ENCODE measurements at regions not wholly inside any gene's neighbourhood (a gene's known extent, or its start where the extent isn't known, plus 50 kb on each side); places are given as distances from the start of the nearest gene placed in this dataset.

DNA sequence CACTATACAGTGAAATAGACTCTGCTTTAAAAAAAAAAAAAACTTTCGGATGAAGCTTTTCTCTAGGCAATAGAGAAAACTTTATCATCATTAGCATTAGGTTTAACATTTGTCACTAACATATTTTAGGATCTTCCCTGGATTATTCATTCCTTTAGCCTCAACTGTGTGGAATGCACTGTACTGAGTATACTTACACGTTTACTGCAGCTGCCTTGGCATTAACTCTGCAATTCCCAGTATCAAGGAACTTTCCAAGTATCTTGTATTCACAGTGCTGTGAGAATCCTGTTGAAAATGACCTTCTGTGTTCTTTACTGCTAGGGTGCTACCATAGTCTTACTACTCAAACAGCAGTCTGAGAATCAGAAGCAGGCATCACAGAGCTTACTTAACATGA, 328.2 kb upstream of the COL3A1 start:
- Mint-ChIP-seq H3K4me1 (ENCODE audit: low read depth) (no peaks in the 10 kb centered on the region), H3K27me3 (no peaks in the 10 kb centered on the region), H3K36me3 (ENCODE audit: low read depth) (no peaks in the 10 kb centered on the region), H3K4me3 (no peak overlapping the region), H3K9me3 (peaks cover 9% of the 10 kb centered on the region), H3K27ac (no peak overlapping the region)

DNA sequence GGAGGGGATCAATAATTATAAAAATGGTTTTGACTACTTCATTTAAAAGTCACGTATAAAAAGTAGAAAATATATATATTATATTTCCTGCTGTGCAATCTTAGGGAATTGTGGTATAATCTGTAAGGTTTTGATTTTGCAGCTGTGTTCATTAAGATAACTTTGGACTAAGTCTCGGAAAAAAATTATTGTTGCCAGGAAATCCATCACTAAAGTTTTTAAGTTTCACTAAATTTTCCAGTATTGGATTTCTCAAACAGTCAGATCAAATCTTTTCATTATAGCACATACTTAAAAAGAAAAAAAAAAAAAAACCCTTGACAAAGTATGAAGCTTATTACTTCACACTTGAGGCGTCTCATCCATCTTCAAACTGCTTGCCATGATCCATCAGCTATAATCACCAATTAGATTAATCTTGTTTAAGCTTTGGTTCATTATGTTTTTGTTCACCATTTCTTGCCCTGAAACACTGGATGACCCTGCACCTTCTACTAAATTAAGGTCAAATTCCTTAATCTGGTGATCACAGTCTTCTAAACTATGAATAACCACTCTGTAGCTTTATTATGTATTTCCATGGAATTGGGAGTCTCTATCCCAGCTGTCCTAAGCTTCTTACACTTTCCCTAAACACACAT, 326.6 kb upstream of the COL3A1 start:
- Mint-ChIP-seq H3K36me3 (ENCODE audit: low read depth) (no peaks in the 10 kb centered on the region), H3K27ac (no peak overlapping the region), H3K27me3 (no peaks in the 10 kb centered on the region), H3K4me3 (no peak overlapping the region), H3K4me1 (ENCODE audit: low read depth) (no peaks in the 10 kb centered on the region), H3K9me3 (peaks cover 9% of the 10 kb centered on the region)

DNA sequence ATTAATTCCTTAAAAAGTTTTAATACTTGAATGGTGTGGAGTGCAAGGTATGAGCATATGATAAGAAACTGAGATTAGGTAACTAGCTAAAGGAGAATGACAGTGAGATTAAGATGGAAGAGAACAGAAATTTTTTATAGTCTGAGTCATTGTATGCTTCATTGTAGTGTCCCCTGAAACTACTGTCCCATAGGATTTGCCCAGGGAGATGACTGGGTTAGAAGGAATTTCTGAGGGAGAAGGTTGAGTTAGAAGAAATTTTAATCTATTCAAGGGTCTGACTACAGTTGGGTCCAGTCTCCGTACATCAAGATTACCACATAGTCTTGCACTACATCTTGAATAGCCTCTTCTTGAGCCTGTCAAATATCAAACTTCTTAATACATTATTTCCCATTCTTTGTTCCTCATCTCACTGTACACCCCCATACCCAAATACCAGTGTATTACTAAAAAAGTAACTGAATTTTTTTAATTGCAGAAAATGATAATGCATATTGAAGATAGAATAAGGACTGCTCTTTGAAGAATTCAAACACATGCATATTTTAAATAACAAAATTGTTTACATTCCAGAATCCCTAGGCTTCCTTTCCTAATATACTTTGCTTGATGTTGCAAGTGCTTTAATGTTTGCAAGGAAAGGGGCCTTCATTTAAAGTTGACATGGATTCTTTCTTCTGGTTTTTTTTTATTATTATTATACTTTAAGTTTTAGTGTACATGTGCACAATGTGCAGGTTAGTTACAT, 314.3 kb upstream of the COL3A1 start:
- Mint-ChIP-seq H3K4me3 (no peak overlapping the region), H3K27me3 (no peaks in the 10 kb centered on the region), H3K4me1 (ENCODE audit: low read depth) (no peaks in the 10 kb centered on the region), H3K9me3 (peaks cover 3% of the 10 kb centered on the region), H3K27ac (no peak overlapping the region), H3K36me3 (ENCODE audit: low read depth) (no peaks in the 10 kb centered on the region)

DNA sequence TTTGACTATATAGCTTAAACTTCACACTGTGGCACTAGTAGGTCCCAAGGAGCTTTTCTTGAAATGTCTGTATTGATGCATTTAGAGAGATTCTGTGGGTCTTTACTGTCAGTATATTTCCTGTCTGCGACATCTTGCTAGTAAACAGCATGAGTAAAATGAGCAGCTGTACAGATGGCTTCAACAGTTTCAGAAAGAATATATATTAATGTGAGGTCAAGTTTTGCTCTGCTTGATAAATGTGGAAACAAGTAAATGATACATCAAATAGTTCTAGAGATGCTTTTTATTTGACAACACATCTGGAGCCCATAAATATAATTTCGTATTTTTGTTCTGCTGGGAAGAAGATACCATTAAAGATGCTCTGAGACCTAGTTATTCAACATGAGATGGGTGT, 310.9 kb upstream of the COL3A1 start:
- no peaks in the 10 kb centered on the region for H3K36me3 Mint-ChIP-seq (ENCODE audit: low read depth)
- H3K27me3 Mint-ChIP-seq: no peaks in the 10 kb centered on the region
- peaks cover 3% of the 10 kb centered on the region for H3K9me3 Mint-ChIP-seq
- no peak overlapping the region for H3K27ac Mint-ChIP-seq
- no peak overlapping the region for H3K4me3 Mint-ChIP-seq
- no peaks in the 10 kb centered on the region for H3K4me1 Mint-ChIP-seq (ENCODE audit: low read depth)

DNA sequence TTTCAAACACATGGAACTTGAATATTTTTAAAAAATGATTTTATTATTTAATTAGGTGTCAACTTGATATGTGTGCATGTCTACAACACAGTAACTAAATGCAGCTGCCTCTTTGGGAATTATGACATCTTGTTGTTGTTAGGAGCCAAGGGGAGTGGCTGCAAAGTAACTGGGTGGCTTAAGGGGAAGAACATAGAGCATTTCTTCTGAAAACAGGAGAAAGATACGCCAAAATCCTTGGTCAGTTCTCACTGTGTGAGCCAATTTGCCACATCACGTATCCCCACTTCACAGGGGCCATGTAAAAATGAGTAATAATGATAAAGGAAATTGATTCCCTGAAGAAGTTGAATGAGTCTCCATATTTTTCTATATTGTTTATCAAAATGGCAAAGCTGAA, 309.8 kb upstream of the COL3A1 start:
- H3K9me3 Mint-ChIP-seq: peaks cover 3% of the 10 kb centered on the region
- H3K4me3 Mint-ChIP-seq: no peak overlapping the region
- no peaks in the 10 kb centered on the region for H3K36me3 Mint-ChIP-seq (ENCODE audit: low read depth)
- no peak overlapping the region for H3K27ac Mint-ChIP-seq
- no peaks in the 10 kb centered on the region for H3K4me1 Mint-ChIP-seq (ENCODE audit: low read depth)
- H3K27me3 Mint-ChIP-seq: no peaks in the 10 kb centered on the region

DNA sequence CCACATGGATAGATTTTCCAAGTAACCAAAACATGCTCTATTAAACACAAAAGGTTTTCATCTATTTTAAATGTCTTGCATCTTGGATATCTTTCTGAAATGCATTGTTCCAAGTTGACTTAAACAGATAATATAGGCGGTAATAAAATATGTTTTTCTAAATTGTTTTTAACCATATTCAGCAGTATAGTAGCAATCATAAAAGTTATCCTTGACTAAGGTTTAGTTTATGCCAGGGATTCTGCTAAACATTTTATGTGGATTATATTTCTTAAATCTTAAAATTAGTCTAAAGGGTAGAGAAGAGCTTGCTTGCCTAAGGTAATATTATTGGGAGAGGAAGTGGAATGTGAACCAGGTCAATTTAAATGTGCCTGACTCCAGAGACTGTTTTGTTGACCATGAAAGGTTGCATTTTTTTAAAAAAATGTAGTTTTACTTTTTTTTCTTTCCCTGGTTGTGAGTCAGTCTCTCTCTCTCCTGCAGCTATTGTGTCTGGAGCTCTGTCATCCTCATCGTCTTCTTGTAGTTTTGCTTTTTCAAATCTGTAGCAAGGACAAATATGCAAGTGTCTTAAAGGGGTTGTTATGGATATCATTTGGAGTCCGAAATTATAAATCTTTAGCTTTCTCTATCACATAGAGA, 309.1 kb upstream of the COL3A1 start:
- Mint-ChIP-seq H3K4me3 (no peak overlapping the region), H3K36me3 (ENCODE audit: low read depth) (no peaks in the 10 kb centered on the region), H3K4me1 (ENCODE audit: low read depth) (no peaks in the 10 kb centered on the region), H3K9me3 (peaks cover 3% of the 10 kb centered on the region), H3K27ac (no peak overlapping the region), H3K27me3 (no peaks in the 10 kb centered on the region)

DNA sequence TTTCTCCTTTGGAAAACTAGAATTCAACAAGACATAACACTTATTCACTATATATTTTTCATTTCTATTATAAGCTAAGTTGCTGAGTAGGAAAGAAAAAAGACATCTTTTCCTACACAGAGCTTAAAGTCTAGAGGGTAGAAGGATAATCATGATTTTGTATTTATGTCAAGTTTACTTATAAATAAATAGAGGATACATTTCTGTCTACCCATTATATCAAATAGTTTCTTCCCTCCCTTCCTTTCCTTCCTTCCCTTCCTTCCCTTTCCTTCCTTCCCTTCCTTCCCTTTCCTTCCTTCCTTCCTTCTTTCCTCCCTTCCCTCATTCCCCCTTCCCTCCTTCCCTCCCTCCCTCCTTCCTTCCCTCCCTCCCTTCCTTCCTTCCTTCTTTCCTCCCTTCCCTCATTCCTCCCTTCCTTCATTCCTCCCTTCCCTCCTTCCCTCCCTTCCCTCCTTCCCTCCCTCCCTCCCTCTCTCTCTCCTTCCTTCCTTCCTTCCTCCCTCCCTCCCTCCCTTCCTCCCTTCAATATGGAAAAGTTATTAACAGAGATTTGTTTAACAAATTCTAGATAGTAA, 308.4 kb upstream of the COL3A1 start:
- Mint-ChIP-seq H3K4me1 (ENCODE audit: low read depth) (no peaks in the 10 kb centered on the region), H3K27me3 (no peaks in the 10 kb centered on the region), H3K9me3 (peaks cover 3% of the 10 kb centered on the region), H3K4me3 (no peak overlapping the region), H3K36me3 (ENCODE audit: low read depth) (no peaks in the 10 kb centered on the region), H3K27ac (no peak overlapping the region)

DNA sequence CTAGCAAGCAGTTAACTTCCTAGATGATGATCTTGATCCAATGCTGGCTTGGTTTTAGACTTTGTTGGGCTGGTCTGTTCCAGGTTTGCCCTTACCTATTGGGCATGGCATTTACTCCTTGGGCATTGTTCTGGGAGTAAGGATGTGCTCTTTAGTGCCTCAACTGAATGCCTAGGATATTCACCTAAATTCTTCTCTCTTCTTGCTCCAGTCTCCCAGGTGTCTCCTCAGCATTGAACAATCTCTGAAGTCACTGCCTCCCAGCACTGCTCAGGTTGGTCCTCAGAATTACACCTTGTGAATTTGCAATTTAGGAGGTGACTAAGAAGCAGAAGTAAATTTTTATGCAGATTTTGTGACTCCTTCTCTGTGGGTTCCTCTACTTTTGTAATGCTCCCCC, 307.7 kb upstream of the COL3A1 start:
- no peaks in the 10 kb centered on the region for H3K27me3 Mint-ChIP-seq
- H3K4me1 Mint-ChIP-seq (ENCODE audit: low read depth): no peaks in the 10 kb centered on the region
- H3K9me3 Mint-ChIP-seq: peaks cover 3% of the 10 kb centered on the region
- no peaks in the 10 kb centered on the region for H3K36me3 Mint-ChIP-seq (ENCODE audit: low read depth)
- H3K4me3 Mint-ChIP-seq: no peak overlapping the region
- H3K27ac Mint-ChIP-seq: no peak overlapping the region

DNA sequence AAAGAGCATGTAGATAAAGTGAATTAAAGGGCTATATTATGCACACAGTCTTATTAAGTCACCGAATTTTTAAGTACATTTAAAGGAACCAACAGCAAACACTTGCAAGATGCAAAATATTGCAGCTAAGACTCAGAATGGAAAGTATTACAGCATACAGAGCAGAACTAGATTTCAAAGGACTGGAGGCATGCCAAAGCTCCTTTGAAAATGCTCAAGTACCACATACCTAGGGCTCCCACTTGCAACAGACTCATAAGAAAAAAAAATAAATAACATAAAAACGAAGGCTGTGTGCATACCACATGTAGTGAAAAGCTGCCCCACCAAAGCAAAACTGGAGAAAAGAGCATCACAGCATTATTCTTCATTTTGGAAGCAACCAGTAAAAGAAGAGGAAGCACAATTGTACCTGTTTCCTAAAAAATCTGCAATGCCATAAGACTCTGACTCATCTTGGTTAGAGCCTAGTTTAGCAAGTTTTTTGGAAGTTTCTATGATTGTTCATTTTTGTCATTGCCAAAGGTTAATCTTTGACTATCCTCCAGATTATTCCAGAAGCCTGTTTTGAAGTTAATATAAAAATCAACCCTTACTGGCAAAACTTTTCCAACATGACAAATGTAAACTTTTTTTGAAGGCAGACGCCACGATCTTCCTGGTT, 306.0 kb upstream of the COL3A1 start:
- Mint-ChIP-seq H3K36me3 (ENCODE audit: low read depth) (no peaks in the 10 kb centered on the region), H3K4me3 (no peak overlapping the region), H3K9me3 (no peaks in the 10 kb centered on the region), H3K27ac (no peak overlapping the region), H3K4me1 (ENCODE audit: low read depth) (no peaks in the 10 kb centered on the region), H3K27me3 (no peaks in the 10 kb centered on the region)

DNA sequence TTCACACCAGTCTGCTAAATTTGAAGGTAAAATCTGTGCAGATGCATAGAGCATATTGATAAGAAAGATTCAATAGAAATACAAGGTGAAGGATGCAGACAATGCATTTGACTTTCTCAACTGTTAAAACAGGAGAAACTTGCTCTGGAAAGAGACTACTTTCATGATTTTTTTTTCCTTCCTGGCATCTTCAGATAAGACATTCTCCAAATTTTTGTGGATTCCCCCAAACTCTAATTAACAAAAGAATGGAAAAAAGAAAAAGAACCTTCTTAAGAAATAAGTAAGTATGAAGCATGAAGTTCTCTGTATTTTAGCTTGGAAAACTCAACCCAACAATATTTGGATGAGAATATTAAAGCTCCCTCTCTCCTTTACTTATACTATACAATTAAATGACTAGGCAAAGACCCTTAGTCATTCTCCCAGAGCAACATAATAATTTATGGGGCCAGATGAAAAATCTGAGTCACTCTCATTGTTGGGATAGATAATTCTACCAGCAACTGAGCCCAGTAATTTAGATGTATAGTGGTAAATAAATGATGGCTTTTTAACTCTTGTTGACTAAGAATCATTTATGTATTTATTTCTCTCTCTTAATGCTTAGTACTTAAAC, 298.7 kb upstream of the COL3A1 start:
- no peaks in the 10 kb centered on the region for H3K36me3 Mint-ChIP-seq (ENCODE audit: low read depth)
- no peaks in the 10 kb centered on the region for H3K4me1 Mint-ChIP-seq (ENCODE audit: low read depth)
- H3K27ac Mint-ChIP-seq: no peak overlapping the region
- H3K27me3 Mint-ChIP-seq: no peaks in the 10 kb centered on the region
- H3K4me3 Mint-ChIP-seq: no peak overlapping the region
- H3K9me3 Mint-ChIP-seq: no peaks in the 10 kb centered on the region

DNA sequence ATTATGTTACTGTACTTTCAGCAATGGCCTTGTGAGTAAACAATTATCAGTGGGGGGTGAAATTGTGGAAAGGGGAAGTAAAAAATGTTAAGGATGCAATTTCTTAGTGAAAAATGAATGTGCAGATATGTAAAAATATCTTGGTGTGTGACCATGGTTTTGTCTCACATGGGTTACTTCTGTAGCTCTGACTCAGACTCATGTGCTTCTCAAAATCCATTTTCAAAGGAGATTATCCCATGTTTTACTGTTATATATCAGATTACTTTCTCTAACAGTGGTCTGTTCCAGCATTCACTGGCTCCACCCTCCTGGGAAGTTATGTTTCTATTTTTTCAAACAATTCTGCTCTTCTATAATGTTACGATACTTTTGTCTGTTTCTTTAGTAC, 298.2 kb upstream of the COL3A1 start:
- Mint-ChIP-seq H3K36me3 (ENCODE audit: low read depth) (no peaks in the 10 kb centered on the region), H3K4me1 (ENCODE audit: low read depth) (no peaks in the 10 kb centered on the region), H3K9me3 (no peaks in the 10 kb centered on the region), H3K27ac (no peak overlapping the region), H3K27me3 (no peaks in the 10 kb centered on the region), H3K4me3 (no peak overlapping the region)

DNA sequence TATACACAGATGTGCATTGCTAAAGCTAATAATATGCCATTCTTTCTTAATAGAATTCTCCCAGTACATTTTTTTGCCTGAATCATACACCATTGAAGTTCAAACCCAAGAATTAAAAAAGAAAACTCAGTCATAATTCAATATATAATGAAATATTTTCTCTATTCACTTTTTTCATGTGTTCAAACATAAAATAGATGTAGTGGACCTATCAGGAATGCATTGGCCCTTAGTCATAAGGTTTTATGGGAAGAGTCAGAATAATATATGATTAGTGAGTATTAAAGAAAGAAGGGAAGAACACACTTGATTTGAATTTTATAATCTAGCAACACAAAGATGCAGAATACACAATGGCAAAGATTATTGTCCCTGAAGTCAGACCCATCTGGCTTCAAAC, 297.0 kb upstream of the COL3A1 start:
- Mint-ChIP-seq H3K27ac (no peak overlapping the region), H3K4me3 (no peak overlapping the region), H3K4me1 (ENCODE audit: low read depth) (no peaks in the 10 kb centered on the region), H3K9me3 (no peaks in the 10 kb centered on the region), H3K36me3 (ENCODE audit: low read depth) (no peaks in the 10 kb centered on the region), H3K27me3 (no peaks in the 10 kb centered on the region)

DNA sequence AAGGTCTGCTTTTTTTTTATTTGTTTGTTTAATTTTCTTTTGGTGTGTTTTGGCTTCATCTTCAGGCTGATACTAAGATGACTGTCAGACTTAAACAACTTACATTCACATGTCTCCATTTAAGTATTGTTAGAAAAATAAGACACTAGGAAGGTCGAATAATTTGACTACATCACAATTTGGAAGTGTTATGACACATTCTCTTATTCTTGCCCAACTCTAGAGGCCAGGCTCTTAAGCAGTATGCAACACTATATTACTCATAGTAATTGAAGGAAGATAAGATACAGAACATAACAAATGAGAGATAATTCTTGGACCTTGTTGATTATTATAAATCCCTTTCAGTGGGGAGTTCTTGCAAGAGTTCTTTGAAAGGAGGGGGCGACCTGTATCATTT, 295.3 kb upstream of the COL3A1 start:
- H3K27ac Mint-ChIP-seq: no peak overlapping the region
- no peaks in the 10 kb centered on the region for H3K4me1 Mint-ChIP-seq (ENCODE audit: low read depth)
- peaks cover 4% of the 10 kb centered on the region for H3K9me3 Mint-ChIP-seq
- H3K4me3 Mint-ChIP-seq: no peak overlapping the region
- no peaks in the 10 kb centered on the region for H3K36me3 Mint-ChIP-seq (ENCODE audit: low read depth)
- H3K27me3 Mint-ChIP-seq: no peaks in the 10 kb centered on the region

DNA sequence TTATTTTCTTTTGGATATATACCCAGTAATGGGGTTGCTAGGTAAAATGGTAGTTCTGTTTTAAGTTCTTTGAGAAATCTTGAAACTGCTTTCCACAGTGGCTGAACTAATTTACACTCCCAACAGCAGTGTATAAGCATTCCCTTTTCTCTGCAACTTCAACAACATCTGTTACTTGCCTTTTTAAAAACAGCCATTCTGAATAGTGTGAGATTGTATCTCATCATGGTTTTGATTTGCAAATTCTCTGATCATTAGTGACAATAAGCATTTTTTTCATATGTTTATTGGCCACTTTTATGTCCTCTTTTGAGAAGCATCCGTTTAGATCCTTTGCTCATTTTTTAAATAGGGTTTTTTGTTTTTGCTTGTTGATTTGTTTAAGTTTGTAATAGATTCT, 291.3 kb upstream of the COL3A1 start:
- H3K27ac Mint-ChIP-seq: no peak overlapping the region
- H3K9me3 Mint-ChIP-seq: peaks cover 5% of the 10 kb centered on the region
- H3K4me1 Mint-ChIP-seq (ENCODE audit: low read depth): no peaks in the 10 kb centered on the region

DNA sequence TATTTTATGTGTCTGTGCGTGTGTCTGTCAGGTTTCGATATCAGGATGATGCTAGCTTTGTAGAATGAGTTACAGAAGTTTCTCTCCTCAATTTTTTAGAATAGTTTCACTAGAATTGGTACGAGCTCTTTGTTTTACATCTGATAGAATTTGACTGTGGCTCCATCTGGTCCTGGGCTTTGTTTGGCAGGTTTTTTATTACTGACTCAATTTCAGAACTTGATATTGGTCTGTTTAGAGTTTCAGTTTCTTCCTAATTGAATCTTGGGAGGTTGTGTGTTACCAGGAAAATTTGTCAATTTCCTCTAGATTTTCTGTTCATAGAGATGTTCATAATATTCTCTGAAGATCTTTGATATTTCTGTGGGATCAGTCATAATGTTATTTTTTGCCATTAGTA, 289.4 kb upstream of the COL3A1 start:
- H3K4me1 Mint-ChIP-seq (ENCODE audit: low read depth): no peaks in the 10 kb centered on the region
- H3K27me3 Mint-ChIP-seq: no peaks in the 10 kb centered on the region
- H3K27ac Mint-ChIP-seq: no peak overlapping the region
- H3K9me3 Mint-ChIP-seq: peaks cover 7% of the 10 kb centered on the region
- no peak overlapping the region for H3K4me3 Mint-ChIP-seq
- H3K36me3 Mint-ChIP-seq (ENCODE audit: low read depth): no peaks in the 10 kb centered on the region

More for the DNA sequence above, 291.3 kb upstream of the COL3A1 start:
- H3K36me3 Mint-ChIP-seq (ENCODE audit: low read depth): no peaks in the 10 kb centered on the region
- H3K4me3 Mint-ChIP-seq: no peak overlapping the region
- no peaks in the 10 kb centered on the region for H3K27me3 Mint-ChIP-seq

Measured in stimulated activated naive CD8-positive, alpha-beta T cell treated with anti-CD3 and anti-CD28 coated beads, Interleukin-15, Interleukin-2, amounts not matched to agents 100 ng/mL and 50 ng/mL, for 24 hours (primary cell).